ENCODE measurements at regions not wholly inside any gene's neighbourhood (a gene's known extent, or its start where the extent isn't known, plus 50 kb on each side); places are given as distances from the start of the nearest gene placed in this dataset.

DNA sequence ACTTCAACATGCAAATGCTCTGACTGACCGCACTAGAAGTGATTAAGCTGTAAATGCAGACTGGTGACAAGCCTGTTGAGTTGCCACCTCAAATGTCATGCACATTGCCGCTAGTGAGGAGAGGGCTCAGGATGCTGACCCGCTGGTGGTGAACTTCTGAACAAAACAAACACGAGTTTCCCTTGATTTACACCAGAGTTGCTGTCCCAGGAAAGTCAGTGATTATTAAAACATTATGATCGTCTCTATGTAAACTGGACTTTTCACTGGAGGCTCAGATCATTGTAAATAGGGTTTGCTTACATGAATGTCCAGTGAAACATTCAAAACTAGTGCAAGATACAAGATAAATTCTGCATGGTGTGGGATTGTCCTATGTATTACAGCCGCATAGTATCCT is 420.1 kb downstream of the PREX1 start:
- Histone ChIP-seq H3K9me3 (ENCODE audit: insufficient read depth, low read length, severe bottlenecking) (no peaks in the 10 kb centered on the region), H3K9ac (ENCODE audit: low read depth, low read length) (no peak overlapping the region), H3K4me3 (ENCODE audit: low read depth in 1 of 2, low read length in 2 of 2) (no peak overlapping the region), H3K27me3 (ENCODE audit: insufficient read depth, low read length, poor library complexity) (no peaks in the 10 kb centered on the region), H3K27ac (ENCODE audit: low read length) (no peak overlapping the region), H2AFZ (ENCODE audit: low read depth, low read length) (no peak overlapping the region), H3K79me2 (ENCODE audit: insufficient read depth, low read length) (no peaks in the 10 kb centered on the region), H4K20me1 (ENCODE audit: insufficient read depth, low read length) (no peaks in the 10 kb centered on the region; the same call in 1 of the 2 replicates), H3K36me3 (ENCODE audit: insufficient read depth, low read length) (no peaks in the 10 kb centered on the region), H3K4me1 (ENCODE audit: insufficient read depth, low read length) (no peaks in the 10 kb centered on the region), H3K4me2 (ENCODE audit: insufficient read depth, low read length) (no peak overlapping the region)
- no peak for TF ChIP-seq EZH2 (IDR thresholded peaks at IDR 0.05; ENCODE audit: borderline replicate concordance, low read depth, low read length, severe bottlenecking)
- TF ChIP-seq, protein P1, sequence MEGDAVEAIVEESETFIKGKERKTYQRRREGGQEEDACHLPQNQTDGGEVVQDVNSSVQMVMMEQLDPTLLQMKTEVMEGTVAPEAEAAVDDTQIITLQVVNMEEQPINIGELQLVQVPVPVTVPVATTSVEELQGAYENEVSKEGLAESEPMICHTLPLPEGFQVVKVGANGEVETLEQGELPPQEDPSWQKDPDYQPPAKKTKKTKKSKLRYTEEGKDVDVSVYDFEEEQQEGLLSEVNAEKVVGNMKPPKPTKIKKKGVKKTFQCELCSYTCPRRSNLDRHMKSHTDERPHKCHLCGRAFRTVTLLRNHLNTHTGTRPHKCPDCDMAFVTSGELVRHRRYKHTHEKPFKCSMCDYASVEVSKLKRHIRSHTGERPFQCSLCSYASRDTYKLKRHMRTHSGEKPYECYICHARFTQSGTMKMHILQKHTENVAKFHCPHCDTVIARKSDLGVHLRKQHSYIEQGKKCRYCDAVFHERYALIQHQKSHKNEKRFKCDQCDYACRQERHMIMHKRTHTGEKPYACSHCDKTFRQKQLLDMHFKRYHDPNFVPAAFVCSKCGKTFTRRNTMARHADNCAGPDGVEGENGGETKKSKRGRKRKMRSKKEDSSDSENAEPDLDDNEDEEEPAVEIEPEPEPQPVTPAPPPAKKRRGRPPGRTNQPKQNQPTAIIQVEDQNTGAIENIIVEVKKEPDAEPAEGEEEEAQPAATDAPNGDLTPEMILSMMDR (IDR thresholded peaks at IDR 0.05; ENCODE audit: borderline replicate concordance, extremely low read depth, low read length, poor library complexity, severe bottlenecking) = no peak
- no peak for ATAC-seq (ENCODE audit: insufficient read depth, low read depth)
- DNase-seq = no peak

DNA sequence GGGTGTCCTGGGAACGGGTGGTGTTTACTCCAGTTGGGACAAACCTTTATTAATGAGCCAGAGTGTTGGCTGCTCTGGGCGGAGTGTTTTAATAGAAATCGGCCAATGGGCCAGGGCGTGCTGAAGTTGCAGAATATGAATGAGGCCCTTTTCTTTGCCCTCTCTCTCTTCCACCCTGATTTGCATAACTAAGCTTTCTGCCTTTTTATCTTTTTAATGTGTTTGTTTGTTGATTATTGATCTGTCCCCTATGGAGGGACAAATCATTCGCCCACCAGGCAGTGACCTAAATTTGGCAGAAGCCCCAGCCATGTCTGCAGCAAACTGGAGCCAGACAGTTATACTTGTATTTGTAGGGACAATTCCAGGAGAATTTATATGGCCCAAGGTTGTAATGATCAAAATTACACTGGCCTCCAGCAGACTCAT is 420.9 kb downstream of the PREX1 start:
- Histone ChIP-seq H3K27me3 (ENCODE audit: insufficient read depth, low read length, poor library complexity) (no peaks in the 10 kb centered on the region), H3K9me3 (ENCODE audit: insufficient read depth, low read length, severe bottlenecking) (no peaks in the 10 kb centered on the region), H3K79me2 (ENCODE audit: insufficient read depth, low read length) (no peaks in the 10 kb centered on the region), H3K4me3 (ENCODE audit: low read depth in 1 of 2, low read length in 2 of 2) (no peak overlapping the region), H3K27ac (ENCODE audit: low read length) (no peak overlapping the region), H4K20me1 (ENCODE audit: insufficient read depth, low read length) (no peaks in the 10 kb centered on the region; the same call in 1 of the 2 replicates), H3K36me3 (ENCODE audit: insufficient read depth, low read length) (no peaks in the 10 kb centered on the region), H3K4me1 (ENCODE audit: insufficient read depth, low read length) (no peaks in the 10 kb centered on the region), H3K4me2 (ENCODE audit: insufficient read depth, low read length) (no peak overlapping the region), H3K9ac (ENCODE audit: low read depth, low read length) (no peak overlapping the region), H2AFZ (ENCODE audit: low read depth, low read length) (no peak overlapping the region)
- DNase-seq (no peak), ATAC-seq (ENCODE audit: insufficient read depth, low read depth) (no peak)
- no peak for TF ChIP-seq EZH2 (IDR thresholded peaks at IDR 0.05; ENCODE audit: borderline replicate concordance, low read depth, low read length, severe bottlenecking)
- TF ChIP-seq, protein P1 (IDR thresholded peaks at IDR 0.05; ENCODE audit: borderline replicate concordance, extremely low read depth, low read length, poor library complexity, severe bottlenecking) = no peak

GRCh38 chr20:48406498-48406897 is 421.3 kb downstream of the PREX1 start:
- Histone ChIP-seq H3K79me2 (ENCODE audit: insufficient read depth, low read length) (no peaks in the 10 kb centered on the region), H3K9me3 (ENCODE audit: insufficient read depth, low read length, severe bottlenecking) (no peaks in the 10 kb centered on the region), H3K4me3 (ENCODE audit: low read depth in 1 of 2, low read length in 2 of 2) (no peak overlapping the region), H4K20me1 (ENCODE audit: insufficient read depth, low read length) (no peaks in the 10 kb centered on the region; the same call in 1 of the 2 replicates), H3K27ac (ENCODE audit: low read length) (no peak overlapping the region), H3K4me1 (ENCODE audit: insufficient read depth, low read length) (no peaks in the 10 kb centered on the region), H3K9ac (ENCODE audit: low read depth, low read length) (no peak overlapping the region), H3K36me3 (ENCODE audit: insufficient read depth, low read length) (no peaks in the 10 kb centered on the region), H2AFZ (ENCODE audit: low read depth, low read length) (no peak overlapping the region), H3K27me3 (ENCODE audit: insufficient read depth, low read length, poor library complexity) (no peaks in the 10 kb centered on the region), H3K4me2 (ENCODE audit: insufficient read depth, low read length) (no peak overlapping the region)
- DNase-seq (no peak), ATAC-seq (ENCODE audit: insufficient read depth, low read depth) (no peak)
- no peak for TF ChIP-seq EZH2 (IDR thresholded peaks at IDR 0.05; ENCODE audit: borderline replicate concordance, low read depth, low read length, severe bottlenecking)
- TF ChIP-seq, protein P1 (IDR thresholded peaks at IDR 0.05; ENCODE audit: borderline replicate concordance, extremely low read depth, low read length, poor library complexity, severe bottlenecking) = no peak

DNA sequence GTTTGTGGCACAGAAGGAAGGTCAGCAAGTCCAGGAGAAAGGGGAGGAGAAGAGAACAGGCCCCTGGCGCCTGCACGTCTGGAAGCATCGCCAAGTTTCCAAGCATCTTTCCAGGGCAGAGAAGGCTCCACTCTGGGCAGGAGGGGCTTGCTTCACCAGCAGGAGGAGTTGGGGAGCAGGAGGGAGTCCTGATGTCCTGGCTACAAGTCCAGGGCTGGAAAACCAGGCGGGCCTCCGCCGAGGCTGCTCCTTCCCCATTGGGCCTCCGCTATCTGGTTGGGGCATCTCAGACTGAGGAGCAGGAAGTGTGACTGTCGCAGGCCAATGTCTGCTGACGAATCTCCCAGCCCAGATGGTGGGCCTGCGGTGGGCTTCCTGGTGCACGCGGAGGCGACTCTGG is 421.9 kb downstream of the PREX1 start:
- no peak for TF ChIP-seq EZH2 (IDR thresholded peaks at IDR 0.05; ENCODE audit: borderline replicate concordance, low read depth, low read length, severe bottlenecking)
- TF ChIP-seq, protein P1 (IDR thresholded peaks at IDR 0.05; ENCODE audit: borderline replicate concordance, extremely low read depth, low read length, poor library complexity, severe bottlenecking) = peak; percentile 14
- H3K4me2 ChIP-seq (ENCODE audit: insufficient read depth, low read length) = no peak overlapping the region
- H3K9me3 ChIP-seq (ENCODE audit: insufficient read depth, low read length, severe bottlenecking) = no peaks in the 10 kb centered on the region
- H4K20me1 ChIP-seq (ENCODE audit: insufficient read depth, low read length) = no peaks in the 10 kb centered on the region; the same call in 1 of the 2 replicates
- H3K79me2 ChIP-seq (ENCODE audit: insufficient read depth, low read length) = no peaks in the 10 kb centered on the region
- no peak overlapping the region for H3K9ac ChIP-seq (ENCODE audit: low read depth, low read length)
- no peaks in the 10 kb centered on the region for H3K4me1 ChIP-seq (ENCODE audit: insufficient read depth, low read length)
- H3K27me3 ChIP-seq (ENCODE audit: insufficient read depth, low read length, poor library complexity) = no peaks in the 10 kb centered on the region
- H2AFZ ChIP-seq (ENCODE audit: low read depth, low read length) = no peak overlapping the region
- ATAC-seq (ENCODE audit: insufficient read depth, low read depth) (0 out of 3 replicates have a peak, but pooled peaks have one; percentile 33), DNase-seq (peak; percentile 11)
- H3K27ac ChIP-seq (ENCODE audit: low read length) = no peak overlapping the region
- H3K4me3 ChIP-seq (ENCODE audit: low read depth in 1 of 2, low read length in 2 of 2) = no peak overlapping the region
- no peaks in the 10 kb centered on the region for H3K36me3 ChIP-seq (ENCODE audit: insufficient read depth, low read length)
